Astrocyte of the cerebellum (primary cell): ENCODE measurements at regions not wholly inside any gene's neighbourhood (a gene's known extent, or its start where the extent isn't known, plus 50 kb on each side); places are given as distances from the start of the nearest gene placed in this dataset.
A peak's percentile ranks its signal among the peaks of the same experiment; 100 is the strongest.

Experiments
- DNase-seq: peaks from one replicate; pipeline ENCODE4 v3.0.0-alpha.2; 2011; ENCODE audit warnings: low read depth
- H3K4me3 ChIP-seq: 2 replicates; pipeline ENCODE4 v1.5.1; 2011; ENCODE audit warnings: mild to moderate bottlenecking, low read depth, low read length, moderate library complexity
- CTCF ChIP-seq: IDR thresholded peaks from 2 replicates; pipeline ENCODE4 v1.5.1; 2012; ENCODE audit warnings: low read length, low read depth, moderate library complexity, mild to moderate bottlenecking; ENCODE audit errors: missing control alignments
- in situ Hi-C: cut with HindIII; loops from 2 replicates; pipeline ENCODE4 v1.10.0; 2017; ENCODE audit warnings: low sequenced_read_pairs

DNA sequence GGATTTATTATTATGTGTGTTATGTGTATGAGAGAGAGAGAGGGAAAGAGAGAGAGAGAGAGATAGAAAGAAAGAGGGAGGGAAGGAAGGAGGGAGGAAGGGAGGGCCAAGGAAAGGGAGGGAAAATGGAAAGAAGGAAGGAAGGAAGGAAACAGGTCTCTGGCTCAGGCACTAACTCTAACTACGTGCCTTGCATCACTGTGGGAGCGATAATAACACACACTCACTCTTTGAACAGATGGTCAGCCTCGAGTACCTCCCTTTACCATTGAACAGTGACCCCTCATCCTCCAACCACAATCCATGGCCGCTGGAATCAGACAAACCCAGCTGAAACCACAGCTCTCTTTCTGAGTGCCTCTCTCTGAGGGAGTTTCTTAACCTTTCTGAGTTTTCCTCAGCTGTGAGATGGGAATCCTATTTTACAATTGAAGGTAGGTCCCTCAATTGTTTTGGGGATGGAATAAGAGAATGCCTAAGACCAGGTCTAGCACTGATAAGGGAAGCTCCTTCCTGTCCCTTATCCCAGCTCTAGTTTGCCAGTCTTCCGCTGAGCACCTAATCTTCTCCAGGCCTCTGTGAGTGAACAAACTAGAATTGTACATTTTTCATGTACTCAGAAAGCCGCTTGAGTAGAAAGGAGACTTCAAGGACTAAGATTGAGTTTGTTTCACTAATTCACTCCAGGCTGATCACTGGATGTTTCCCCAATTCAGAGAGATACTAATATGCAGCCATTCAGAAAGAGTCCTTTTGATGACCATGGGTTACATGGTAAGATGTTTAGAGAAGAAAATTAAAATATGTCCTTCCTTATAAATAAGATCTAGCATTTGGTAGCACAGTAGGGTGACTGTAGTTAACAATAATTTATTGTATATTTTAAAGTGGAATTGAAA, 62.8 kb downstream of the IRF2BP2 start:
- no peak for DNase-seq
- no peak for TF ChIP-seq CTCF
- H3K4me3 ChIP-seq = no peak overlapping the region
- in situ Hi-C loops = no loop called here

DNA sequence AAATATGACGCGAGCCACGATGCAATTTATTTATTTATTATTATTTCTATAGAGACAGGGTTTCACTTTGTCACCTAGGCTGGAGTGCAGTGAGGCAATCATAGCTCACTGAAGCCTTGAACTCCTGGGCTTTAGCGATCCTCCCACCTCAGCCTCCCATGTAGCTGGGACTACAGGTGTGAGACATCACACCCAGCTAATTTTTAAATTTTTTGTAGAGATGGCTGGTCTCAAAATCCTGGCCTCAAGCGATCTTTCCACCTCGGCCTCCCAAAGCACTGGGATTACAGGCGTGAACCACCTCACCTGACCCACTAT, 63.6 kb downstream of the IRF2BP2 start:
- in situ Hi-C loops = no loop called here
- no peak overlapping the region for H3K4me3 ChIP-seq
- DNase-seq = no peak
- TF ChIP-seq CTCF = no peak

GRCh38 chr1:234545517-234546386, 64.2 kb downstream of the IRF2BP2 start:
- in situ Hi-C loops = no loop called here

DNA sequence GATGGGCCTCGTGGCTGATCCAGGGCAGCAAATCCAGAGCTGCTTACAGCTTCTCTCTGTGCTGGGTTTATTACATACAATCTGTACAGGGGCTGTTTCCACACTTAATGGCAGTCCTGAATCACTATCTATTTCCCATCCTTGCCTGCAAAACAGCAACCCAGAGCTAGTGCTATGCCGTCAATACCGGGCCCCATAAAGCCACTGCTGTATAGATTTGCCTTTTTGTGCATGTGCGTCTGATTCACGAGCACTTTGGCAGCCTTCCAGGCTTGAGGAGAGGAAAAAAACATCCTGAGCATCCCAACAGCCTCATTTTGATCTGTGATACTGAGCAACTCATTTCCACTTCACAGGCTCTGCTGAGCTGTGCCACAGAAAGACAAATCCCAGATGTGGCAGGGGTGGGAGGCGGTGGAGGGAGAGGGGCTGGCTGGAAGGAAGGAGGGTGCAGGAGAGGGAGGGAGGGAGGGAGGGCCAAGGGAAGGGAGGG, 65.2 kb upstream of the TARBP1 start:
- DNase-seq = peak; percentile 88
- no peak for TF ChIP-seq CTCF
- in situ Hi-C loops = no loop called here
- no peak overlapping the region for H3K4me3 ChIP-seq

More at GRCh38 chr1:234545517-234546386, 64.2 kb downstream of the IRF2BP2 start:
- no peak overlapping the region for H3K4me3 ChIP-seq
- TF ChIP-seq CTCF = no peak
- no peak for DNase-seq

GRCh38 chr1:234543442-234544086, 64.6 kb upstream of the TARBP1 start:
- DNase-seq = no peak
- no peak for TF ChIP-seq CTCF
- in situ Hi-C loops = no loop called here
- no peak overlapping the region for H3K4me3 ChIP-seq

DNA sequence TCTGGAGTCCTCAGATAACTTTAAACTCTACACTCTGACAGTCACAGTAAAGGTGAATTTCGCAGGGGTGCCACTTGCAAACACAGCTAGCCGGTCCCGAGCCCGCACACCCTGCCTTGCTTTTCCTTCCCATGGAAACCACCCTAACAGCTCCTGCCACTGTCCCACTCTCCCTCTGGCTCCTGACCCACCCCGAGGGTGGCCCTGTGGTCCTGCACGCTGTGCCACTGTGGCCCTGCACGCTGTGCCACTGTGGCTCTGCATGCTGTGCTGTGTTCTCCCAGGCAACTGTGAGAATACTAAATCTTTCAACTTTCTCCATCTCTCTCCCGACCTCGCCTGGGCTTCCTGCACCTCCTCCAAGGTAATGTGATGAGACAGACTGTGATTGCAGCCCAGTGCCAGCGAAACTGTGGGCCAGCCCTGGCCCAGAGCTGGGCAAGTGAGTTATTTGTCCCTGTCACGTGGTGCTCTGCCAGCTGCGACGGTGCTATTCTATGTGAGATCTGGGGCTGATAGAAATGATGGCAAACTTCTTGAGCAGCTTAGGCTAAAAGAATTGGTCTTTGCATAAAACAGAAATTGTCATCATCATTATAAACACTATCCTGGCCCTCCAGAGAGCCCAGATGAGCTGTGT, 63.4 kb upstream of the TARBP1 start:
- in situ Hi-C loops = no loop called here
- no peak overlapping the region for H3K4me3 ChIP-seq
- no peak for TF ChIP-seq CTCF
- DNase-seq = no peak
